K562 (cell line): ENCODE measurements at regions not wholly inside any gene's neighbourhood (a gene's known extent, or its start where the extent isn't known, plus 50 kb on each side); places are given as distances from the start of the nearest gene placed in this dataset.
A peak's percentile ranks its signal among the peaks of the same experiment; 100 is the strongest.

ENCODE experiments used
- CAMTA2 ChIP-seq: fragments of 250-450 bp; sonication (Bioruptor Pico); conservative IDR thresholded peaks from 2 replicates; pipeline ENCODE4 v1.5.1; 2022
- CC2D1A ChIP-seq: fragments of 450-650 bp; IDR thresholded peaks from 2 replicates; pipeline ENCODE4 v1.6.1; 2017; ENCODE audit warnings: mild to moderate bottlenecking
- EGR1 ChIP-seq: fragments of 450-650 bp; conservative IDR thresholded peaks from 2 replicates; pipeline ENCODE4 v1.6.1; 2017; ENCODE audit warnings: mild to moderate bottlenecking
- FOXA3 ChIP-seq, 2 experiments: fragments of 450-650 bp in 1 of 2; sonication (generic) in 1 of 2; formaldehyde crosslinking; IDR thresholded peaks in 1 of 2; conservative IDR thresholded peaks in 1 of 2; 2 replicates each; pipeline versions ENCODE4 v1.4.0 to v1.8.0; 2020 to 2022; ENCODE audit warnings: mild to moderate bottlenecking in 2 of 2, missing genetic modification reagents in 1 of 2
- HDAC3 ChIP-seq: fragments of 450-650 bp; IDR thresholded peaks from 2 replicates; pipeline ENCODE4 v1.6.1; 2018; ENCODE audit warnings: borderline replicate concordance, mild to moderate bottlenecking, moderate library complexity; ENCODE audit not compliant: partially characterized antibody
- MAZ ChIP-seq, 2 experiments: fragments of 450-650 bp in 1 of 2; sonication (generic) in 1 of 2; formaldehyde crosslinking; IDR thresholded peaks in 1 of 2; conservative IDR thresholded peaks in 1 of 2; 2 replicates each; pipeline versions ENCODE4 v1.4.0 to v1.5.0; 2020; ENCODE audit warnings: mild to moderate bottlenecking in 1 of 2, missing genetic modification reagents in 1 of 2
- MYNN ChIP-seq, 2 experiments: sonication (generic); formaldehyde crosslinking in 1 of 2; IDR thresholded peaks; 2 replicates each; pipeline versions ENCODE4 v1.5.0 to v1.6.1; 2016 to 2020; ENCODE audit warnings: antibody characterized with exemption in 1 of 2, missing genetic modification reagents in 1 of 2
- PATZ1 ChIP-seq: fragments of 250-450 bp; sonication (Bioruptor Pico); IDR thresholded peaks from 2 replicates; pipeline ENCODE4 v1.5.0; 2020; ENCODE audit warnings: mild to moderate bottlenecking, borderline replicate concordance
- SAFB ChIP-seq: fragments of 200-400 bp; formaldehyde crosslinking; IDR thresholded peaks from 2 replicates; pipeline ENCODE4 v1.6.1; 2017; ENCODE audit warnings: low read depth, low read length, borderline replicate concordance
- SAFB2 ChIP-seq: fragments of 200-400 bp; formaldehyde crosslinking; IDR thresholded peaks from 2 replicates; pipeline ENCODE4 v1.6.1; 2018; ENCODE audit warnings: borderline replicate concordance, low read length, low read depth, moderate library complexity; ENCODE audit not compliant: severe bottlenecking
- SMARCB1 ChIP-seq: IDR thresholded peaks from 2 replicates; pipeline ENCODE4 v1.6.1; 2011; ENCODE audit warnings: improper control_type of control experiment, low read depth; ENCODE audit not compliant: insufficient read length
- XRCC3 ChIP-seq: fragments of 450-650 bp; IDR thresholded peaks from 2 replicates; pipeline ENCODE4 v1.6.1; 2017; ENCODE audit warnings: mild to moderate bottlenecking, moderate library complexity
- ZNF140 ChIP-seq: fragments of 250-450 bp; sonication (Bioruptor Pico); IDR thresholded peaks from 2 replicates; pipeline ENCODE4 v1.8.0; 2021; ENCODE audit warnings: moderate library complexity, mild to moderate bottlenecking, inconsistent platforms
- ZNF146 ChIP-seq: IDR thresholded peaks from one replicate; pipeline ENCODE4 v1.6.1; 2018; ENCODE audit warnings: missing compliant biosample characterization; ENCODE audit not compliant: unreplicated experiment
- ZNF263 ChIP-seq: sonication (generic); formaldehyde crosslinking; IDR thresholded peaks from 2 replicates; pipeline ENCODE4 v1.8.0; 2022; ENCODE audit warnings: mild to moderate bottlenecking, missing genetic modification reagents, borderline replicate concordance
- ZNF512 ChIP-seq: IDR thresholded peaks from 2 replicates; pipeline ENCODE4 v1.6.1; 2016; ENCODE audit warnings: missing genetic modification characterization, missing compliant biosample characterization
- ZNF584 ChIP-seq: fragments of 200-800 bp; sonication (Bioruptor generic); IDR thresholded peaks from 2 replicates; pipeline ENCODE4 v1.6.1; 2016; ENCODE audit warnings: low read depth, mild to moderate bottlenecking, missing genetic modification characterization, missing compliant biosample characterization
- TF ChIP-seq, protein P1 (sequence below): fragments of 250-450 bp; sonication (Bioruptor Pico); IDR thresholded peaks from 2 replicates; pipeline ENCODE4 v1.4.0; 2020; ENCODE audit warnings: mild to moderate bottlenecking, moderate library complexity
- TF ChIP-seq, protein P2 (sequence below): fragments of 250-450 bp; sonication (Bioruptor Pico); IDR thresholded peaks from 2 replicates; pipeline ENCODE4 v1.4.0; 2020; ENCODE audit warnings: mild to moderate bottlenecking, moderate library complexity

GRCh38 chr12:92570056-92570753 lies 132.6 kb upstream of the PLEKHG7 start (continued):
- no peak for TF ChIP-seq SAFB2
- no peak for TF ChIP-seq ZNF584
- TF ChIP-seq EGR1, result no peak
- TF ChIP-seq FOXA3 (CRISPR knock-in tag; conservative IDR thresholded peaks at IDR 0.05 in 1 of 2, IDR thresholded peaks at IDR 0.05 in 1 of 2), result no peak
- TF ChIP-seq SAFB, result no peak
- no peak for TF ChIP-seq ZNF140
- TF ChIP-seq MYNN (IDR thresholded peaks at IDR 0.05), result no peak
- no peak for TF ChIP-seq MYNN (CRISPR knock-in tag; IDR thresholded peaks at IDR 0.05)
- TF ChIP-seq SMARCB1, result no peak
- no peak for TF ChIP-seq CAMTA2 (CRISPR knock-in tag)
- TF ChIP-seq ZNF146 (CRISPR knock-in tag), result no peak
- TF ChIP-seq CC2D1A, result peak; percentile 81
- no peak for TF ChIP-seq PATZ1
- no peak for TF ChIP-seq ZNF263 (CRISPR knock-in tag)
- TF ChIP-seq HDAC3, result no peak
- TF ChIP-seq MAZ (CRISPR knock-in tag; conservative IDR thresholded peaks at IDR 0.05 in 1 of 2, IDR thresholded peaks at IDR 0.05 in 1 of 2), result 0 out of 4 replicates have a peak, but pooled peaks of 1 of the 2 experiments have one; percentile 24
- TF ChIP-seq, protein P1, sequence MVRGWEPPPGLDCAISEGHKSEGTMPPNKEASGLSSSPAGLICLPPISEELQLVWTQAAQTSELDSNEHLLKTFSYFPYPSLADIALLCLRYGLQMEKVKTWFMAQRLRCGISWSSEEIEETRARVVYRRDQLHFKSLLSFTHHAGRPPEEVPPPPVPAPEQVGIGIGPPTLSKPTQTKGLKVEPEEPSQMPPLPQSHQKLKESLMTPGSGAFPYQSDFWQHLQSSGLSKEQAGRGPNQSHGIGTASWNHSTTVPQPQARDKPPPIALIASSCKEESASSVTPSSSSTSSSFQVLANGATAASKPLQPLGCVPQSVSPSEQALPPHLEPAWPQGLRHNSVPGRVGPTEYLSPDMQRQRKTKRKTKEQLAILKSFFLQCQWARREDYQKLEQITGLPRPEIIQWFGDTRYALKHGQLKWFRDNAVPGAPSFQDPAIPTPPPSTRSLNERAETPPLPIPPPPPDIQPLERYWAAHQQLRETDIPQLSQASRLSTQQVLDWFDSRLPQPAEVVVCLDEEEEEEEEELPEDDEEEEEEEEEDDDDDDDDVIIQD (CRISPR knock-in tag), result no peak
- TF ChIP-seq, protein P2, sequence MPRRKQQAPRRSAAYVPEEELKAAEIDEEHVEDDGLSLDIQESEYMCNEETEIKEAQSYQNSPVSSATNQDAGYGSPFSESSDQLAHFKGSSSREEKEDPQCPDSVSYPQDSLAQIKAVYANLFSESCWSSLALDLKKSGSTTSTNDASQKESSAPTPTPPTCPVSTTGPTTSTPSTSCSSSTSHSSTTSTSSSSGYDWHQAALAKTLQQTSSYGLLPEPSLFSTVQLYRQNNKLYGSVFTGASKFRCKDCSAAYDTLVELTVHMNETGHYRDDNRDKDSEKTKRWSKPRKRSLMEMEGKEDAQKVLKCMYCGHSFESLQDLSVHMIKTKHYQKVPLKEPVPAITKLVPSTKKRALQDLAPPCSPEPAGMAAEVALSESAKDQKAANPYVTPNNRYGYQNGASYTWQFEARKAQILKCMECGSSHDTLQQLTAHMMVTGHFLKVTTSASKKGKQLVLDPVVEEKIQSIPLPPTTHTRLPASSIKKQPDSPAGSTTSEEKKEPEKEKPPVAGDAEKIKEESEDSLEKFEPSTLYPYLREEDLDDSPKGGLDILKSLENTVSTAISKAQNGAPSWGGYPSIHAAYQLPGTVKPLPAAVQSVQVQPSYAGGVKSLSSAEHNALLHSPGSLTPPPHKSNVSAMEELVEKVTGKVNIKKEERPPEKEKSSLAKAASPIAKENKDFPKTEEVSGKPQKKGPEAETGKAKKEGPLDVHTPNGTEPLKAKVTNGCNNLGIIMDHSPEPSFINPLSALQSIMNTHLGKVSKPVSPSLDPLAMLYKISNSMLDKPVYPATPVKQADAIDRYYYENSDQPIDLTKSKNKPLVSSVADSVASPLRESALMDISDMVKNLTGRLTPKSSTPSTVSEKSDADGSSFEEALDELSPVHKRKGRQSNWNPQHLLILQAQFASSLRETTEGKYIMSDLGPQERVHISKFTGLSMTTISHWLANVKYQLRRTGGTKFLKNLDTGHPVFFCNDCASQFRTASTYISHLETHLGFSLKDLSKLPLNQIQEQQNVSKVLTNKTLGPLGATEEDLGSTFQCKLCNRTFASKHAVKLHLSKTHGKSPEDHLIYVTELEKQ (CRISPR knock-in tag), result no peak
- TF ChIP-seq XRCC3, result no peak
- no peak for TF ChIP-seq ZNF512 (tag)
